Cardiac fibroblast (primary cell): ENCODE measurements at regions not wholly inside any gene's neighbourhood (a gene's known extent, or its start where the extent isn't known, plus 50 kb on each side); places are given as distances from the start of the nearest gene placed in this dataset.
"Not testable (repeated sequence)": the region's sequence is repeated elsewhere in the genome, so short reads cannot be mapped to it uniquely, and the experiment has no call there.

ENCODE experiments used
- DNase-seq, 2 donors: peaks; one replicate each; pipeline versions ENCODE4 v3.0.0 to v3.0.0-alpha.2; 2010; ENCODE audit warnings: low read depth in 2 of 2
- H3K4me3 ChIP-seq, 2 donors: replicated peaks in 1 of 2; 1 replicate in 1 of 2; 2 replicates in 1 of 2; pipeline ENCODE4 v1.5.1; 2011; ENCODE audit warnings: low read depth in 2 of 2, low read length in 2 of 2, mild to moderate bottlenecking in 2 of 2, moderate library complexity in 1 of 2
- CTCF ChIP-seq: IDR thresholded peaks from one replicate; pipeline ENCODE4 v1.5.1; 2011; ENCODE audit warnings: low read depth, mild to moderate bottlenecking, low read length, inconsistent platforms

GRCh38 chr12:131539381-131539780 is 171.5 kb upstream of the SFSWAP start:
- no peak for TF ChIP-seq CTCF
- DNase-seq: no peak
- no peak overlapping the region for H3K4me3 ChIP-seq

GRCh38 chr12:131540138-131540623 is 170.7 kb upstream of the SFSWAP start:
- no peak for DNase-seq
- H3K4me3 ChIP-seq: no peak overlapping the region
- no peak for TF ChIP-seq CTCF

GRCh38 chr12:131541512-131541911 is 169.4 kb upstream of the SFSWAP start:
- not testable (repeated sequence) for H3K4me3 ChIP-seq, DNase-seq

GRCh38 chr12:131542351-131542750 is 168.5 kb upstream of the SFSWAP start:
- no peak for TF ChIP-seq CTCF

GRCh38 chr12:131543040-131543439 is 167.8 kb upstream of the SFSWAP start:
- no peak overlapping the region for H3K4me3 ChIP-seq
- no peak for DNase-seq
- TF ChIP-seq CTCF: no peak

More at GRCh38 chr12:131542351-131542750, 168.5 kb upstream of the SFSWAP start:
- no peak for DNase-seq
- H3K4me3 ChIP-seq: no peak overlapping the region

- DNase-seq: no peak
- TF ChIP-seq CTCF: no peak
- no peak overlapping the region for H3K4me3 ChIP-seq
Observed at GRCh38 chr12:131547555-131547954, 163.3 kb upstream of the SFSWAP start.

GRCh38 chr12:131550121-131550520 is 160.8 kb upstream of the SFSWAP start:
- no peak for TF ChIP-seq CTCF
- H3K4me3 ChIP-seq: no peak overlapping the region
- no peak for DNase-seq
